ENCODE measurements at regions not wholly inside any gene's neighbourhood (a gene's known extent, or its start where the extent isn't known, plus 50 kb on each side); places are given as distances from the start of the nearest gene placed in this dataset.

DNA sequence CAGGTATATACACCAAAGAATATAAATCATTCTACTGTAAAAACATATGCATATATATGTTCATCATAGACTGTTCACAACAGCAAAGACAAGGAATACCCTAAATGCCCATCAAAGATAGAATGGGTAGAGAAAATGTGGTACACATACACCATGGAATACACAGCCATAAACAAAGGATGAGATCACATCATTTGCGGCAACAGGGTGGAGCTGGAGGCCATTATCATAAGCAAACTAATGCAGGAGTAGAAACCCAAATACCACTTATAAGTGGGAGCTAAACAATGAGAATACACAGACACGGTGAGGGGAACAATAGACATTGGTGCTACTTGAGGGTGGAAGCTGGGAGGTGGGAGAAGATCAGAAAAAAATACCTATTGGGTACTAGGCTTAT, 117.6 kb downstream of the COX7C start:
- DNase-seq (ENCODE audit: insufficient read length) (no peak), FAIRE-seq (no peak)
- TF ChIP-seq POLR2AphosphoS5 (IDR thresholded peaks at IDR 0.05; ENCODE audit: low read depth, low read length): no peak
- TF ChIP-seq POLR2A (IDR thresholded peaks at IDR 0.05; ENCODE audit: low read depth, low read length): no peak
- TF ChIP-seq TAF1 (IDR thresholded peaks at IDR 0.05; ENCODE audit: borderline replicate concordance, low read depth, low read length): no peak

DNA sequence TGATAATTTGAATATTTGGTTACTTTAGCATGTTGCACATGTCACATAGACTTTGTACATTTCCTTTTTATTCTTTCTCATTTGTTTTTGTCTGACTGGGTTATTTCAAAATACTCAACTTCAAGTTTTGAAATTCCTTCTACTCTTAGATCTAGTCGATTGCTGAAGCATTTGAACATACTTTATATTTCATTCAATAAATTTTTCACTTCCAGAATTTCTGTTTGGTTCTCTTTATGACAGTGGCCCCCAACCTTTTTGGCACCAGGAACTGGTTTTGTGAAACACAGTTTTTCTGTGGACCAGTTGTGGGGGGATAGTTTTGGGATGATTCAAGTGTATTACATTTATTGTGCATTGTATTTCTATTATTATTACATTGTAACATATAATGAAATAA, 119.8 kb downstream of the COX7C start:
- DNase-seq (ENCODE audit: insufficient read length): no peak
- TF ChIP-seq TAF1 (IDR thresholded peaks at IDR 0.05; ENCODE audit: borderline replicate concordance, low read depth, low read length): no peak
- no peak for TF ChIP-seq POLR2A (IDR thresholded peaks at IDR 0.05; ENCODE audit: low read depth, low read length)
- TF ChIP-seq POLR2AphosphoS5 (IDR thresholded peaks at IDR 0.05; ENCODE audit: low read depth, low read length): no peak
- no peak for FAIRE-seq

DNA sequence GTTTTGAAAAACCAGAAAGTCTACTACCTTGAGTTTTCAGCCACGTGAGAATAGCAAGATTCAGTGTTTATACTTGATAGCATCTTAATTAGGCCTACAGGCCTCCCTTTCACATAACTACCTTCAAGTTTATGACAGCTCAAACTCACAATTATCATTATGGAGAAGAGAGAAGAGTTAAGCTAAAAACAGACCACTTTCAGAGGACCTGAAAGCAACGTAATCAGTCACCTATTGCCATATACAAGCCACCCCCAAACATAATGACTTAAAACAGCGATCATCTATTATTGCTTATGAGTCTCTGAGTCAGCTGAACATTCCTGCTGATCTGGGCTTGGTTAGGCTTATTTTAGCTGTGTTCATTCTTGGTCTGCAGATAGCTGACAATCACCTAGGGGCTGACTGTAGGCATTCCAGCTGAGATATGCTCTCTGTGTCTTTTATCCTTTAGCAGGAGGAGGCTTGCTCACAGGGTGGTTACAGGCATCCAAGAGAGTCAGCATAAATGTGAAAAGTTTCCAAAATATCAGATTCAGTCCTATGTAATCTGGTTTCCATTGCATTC, 130.9 kb downstream of the COX7C start:
- DNase-seq (ENCODE audit: insufficient read length): no peak
- FAIRE-seq: no peak
- TF ChIP-seq POLR2AphosphoS5 (IDR thresholded peaks at IDR 0.05; ENCODE audit: low read depth, low read length): no peak
- TF ChIP-seq POLR2A (IDR thresholded peaks at IDR 0.05; ENCODE audit: low read depth, low read length): no peak
- no peak for TF ChIP-seq TAF1 (IDR thresholded peaks at IDR 0.05; ENCODE audit: borderline replicate concordance, low read depth, low read length)

DNA sequence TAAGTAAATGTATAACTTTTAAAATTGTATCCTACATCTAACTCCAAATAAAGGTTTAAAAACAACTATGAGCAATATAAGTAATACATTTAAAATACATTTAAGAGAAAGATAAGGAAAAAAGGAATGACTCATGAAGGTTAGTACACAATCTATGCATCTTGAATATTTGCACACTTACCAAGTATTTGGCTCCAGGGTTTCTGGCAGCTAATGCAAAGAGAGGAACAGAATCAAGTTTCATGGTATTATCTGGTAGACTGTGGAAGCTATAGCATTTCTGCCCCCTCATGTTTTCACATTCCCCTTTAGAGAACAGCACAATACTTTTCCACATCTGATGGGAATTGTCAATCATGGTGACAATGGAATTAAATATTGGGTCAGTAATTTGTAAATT, 132.1 kb downstream of the COX7C start:
- DNase-seq (ENCODE audit: insufficient read length) (no peak), FAIRE-seq (no peak)
- TF ChIP-seq POLR2A (IDR thresholded peaks at IDR 0.05; ENCODE audit: low read depth, low read length): no peak
- TF ChIP-seq POLR2AphosphoS5 (IDR thresholded peaks at IDR 0.05; ENCODE audit: low read depth, low read length): no peak
- no peak for TF ChIP-seq TAF1 (IDR thresholded peaks at IDR 0.05; ENCODE audit: borderline replicate concordance, low read depth, low read length)

DNA sequence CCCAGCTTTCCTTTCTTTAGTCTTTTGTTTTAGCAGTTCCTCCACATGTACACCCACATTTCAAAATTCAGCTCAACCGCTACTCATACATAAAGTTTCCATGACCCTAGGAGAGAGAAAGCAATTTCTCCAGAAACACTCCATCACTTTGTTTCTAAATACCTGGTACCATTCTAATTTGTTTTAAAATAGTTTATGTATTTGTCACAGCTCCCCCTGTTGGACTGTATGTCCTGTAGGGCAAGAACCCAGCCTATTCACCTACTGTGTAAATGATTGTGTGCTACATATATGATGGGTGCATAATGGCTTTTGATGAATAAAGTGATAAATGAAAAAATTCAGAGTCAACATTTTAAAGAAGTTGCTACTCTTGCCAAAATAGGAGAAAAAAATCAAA, 139.1 kb downstream of the COX7C start:
- no peak for FAIRE-seq
- no peak for DNase-seq (ENCODE audit: insufficient read length)
- TF ChIP-seq TAF1 (IDR thresholded peaks at IDR 0.05; ENCODE audit: borderline replicate concordance, low read depth, low read length) (no peak), POLR2A (IDR thresholded peaks at IDR 0.05; ENCODE audit: low read depth, low read length) (no peak), POLR2AphosphoS5 (IDR thresholded peaks at IDR 0.05; ENCODE audit: low read depth, low read length) (no peak)

DNA sequence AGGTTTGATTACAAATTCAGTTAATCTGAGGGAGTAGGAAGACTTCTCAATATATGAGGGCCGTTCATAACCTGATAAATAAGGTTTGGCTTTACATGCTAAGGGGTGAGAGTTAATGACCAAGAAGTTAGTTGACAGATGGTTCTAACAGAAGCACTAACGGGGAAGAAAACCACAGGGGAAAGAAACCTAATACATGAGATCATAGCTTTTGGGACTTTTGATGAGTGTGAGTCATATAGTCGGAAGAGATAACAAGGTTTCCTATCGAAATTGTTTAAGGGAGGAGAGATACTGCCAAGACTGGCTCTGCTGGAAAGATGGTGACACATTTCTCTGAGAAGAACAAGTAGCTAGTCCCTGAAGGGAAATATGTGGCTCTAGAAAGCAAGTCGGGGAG, 140.1 kb downstream of the COX7C start:
- no peak for DNase-seq (ENCODE audit: insufficient read length)
- no peak for FAIRE-seq
- TF ChIP-seq TAF1 (IDR thresholded peaks at IDR 0.05; ENCODE audit: borderline replicate concordance, low read depth, low read length) (no peak), POLR2AphosphoS5 (IDR thresholded peaks at IDR 0.05; ENCODE audit: low read depth, low read length) (no peak), POLR2A (IDR thresholded peaks at IDR 0.05; ENCODE audit: low read depth, low read length) (no peak)

DNA sequence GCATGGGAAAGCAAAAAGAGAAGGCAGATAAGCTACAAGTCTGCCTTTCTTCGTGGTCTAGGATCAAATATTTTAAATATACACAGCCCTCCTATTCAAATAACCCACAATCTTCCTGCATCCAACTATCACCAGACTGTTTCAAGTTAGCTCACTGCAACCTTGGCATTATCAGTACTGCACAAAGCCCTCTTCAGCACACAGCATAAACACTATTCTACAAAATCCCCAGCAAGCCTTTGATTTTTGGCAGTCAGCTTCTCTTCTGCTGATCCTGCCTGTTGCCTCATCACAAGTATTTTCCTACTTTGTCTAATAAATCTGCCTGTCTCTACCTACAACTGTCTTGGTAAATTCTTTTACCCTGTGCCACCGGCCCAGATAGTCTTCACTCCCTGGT, 142.9 kb downstream of the COX7C start:
- FAIRE-seq: no peak
- no peak for DNase-seq (ENCODE audit: insufficient read length)
- TF ChIP-seq POLR2A (IDR thresholded peaks at IDR 0.05; ENCODE audit: low read depth, low read length) (no peak), POLR2AphosphoS5 (IDR thresholded peaks at IDR 0.05; ENCODE audit: low read depth, low read length) (no peak), TAF1 (IDR thresholded peaks at IDR 0.05; ENCODE audit: borderline replicate concordance, low read depth, low read length) (no peak)

DNA sequence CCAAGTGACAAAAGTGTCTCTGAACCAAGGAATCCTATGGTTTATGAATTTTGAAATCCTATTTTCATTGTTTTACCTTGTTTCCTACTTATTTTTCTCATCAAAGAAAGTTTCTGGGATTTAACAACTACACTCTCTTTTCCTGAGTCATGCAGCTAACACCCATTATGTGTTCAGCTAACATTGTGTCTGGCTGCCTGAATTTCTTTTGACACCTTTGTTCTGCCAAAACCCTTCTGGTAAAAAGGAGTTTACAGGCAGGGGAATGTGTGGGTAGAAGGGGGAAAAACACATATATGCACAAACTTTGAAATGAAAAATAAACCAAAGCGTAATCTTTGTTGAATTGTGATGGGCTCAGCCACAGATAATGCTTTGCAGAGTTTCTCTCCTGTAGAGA, 146.2 kb downstream of the COX7C start:
- no peak for FAIRE-seq
- DNase-seq (ENCODE audit: insufficient read length): no peak
- TF ChIP-seq POLR2AphosphoS5 (IDR thresholded peaks at IDR 0.05; ENCODE audit: low read depth, low read length) (no peak), POLR2A (IDR thresholded peaks at IDR 0.05; ENCODE audit: low read depth, low read length) (no peak), TAF1 (IDR thresholded peaks at IDR 0.05; ENCODE audit: borderline replicate concordance, low read depth, low read length) (no peak)

DNA sequence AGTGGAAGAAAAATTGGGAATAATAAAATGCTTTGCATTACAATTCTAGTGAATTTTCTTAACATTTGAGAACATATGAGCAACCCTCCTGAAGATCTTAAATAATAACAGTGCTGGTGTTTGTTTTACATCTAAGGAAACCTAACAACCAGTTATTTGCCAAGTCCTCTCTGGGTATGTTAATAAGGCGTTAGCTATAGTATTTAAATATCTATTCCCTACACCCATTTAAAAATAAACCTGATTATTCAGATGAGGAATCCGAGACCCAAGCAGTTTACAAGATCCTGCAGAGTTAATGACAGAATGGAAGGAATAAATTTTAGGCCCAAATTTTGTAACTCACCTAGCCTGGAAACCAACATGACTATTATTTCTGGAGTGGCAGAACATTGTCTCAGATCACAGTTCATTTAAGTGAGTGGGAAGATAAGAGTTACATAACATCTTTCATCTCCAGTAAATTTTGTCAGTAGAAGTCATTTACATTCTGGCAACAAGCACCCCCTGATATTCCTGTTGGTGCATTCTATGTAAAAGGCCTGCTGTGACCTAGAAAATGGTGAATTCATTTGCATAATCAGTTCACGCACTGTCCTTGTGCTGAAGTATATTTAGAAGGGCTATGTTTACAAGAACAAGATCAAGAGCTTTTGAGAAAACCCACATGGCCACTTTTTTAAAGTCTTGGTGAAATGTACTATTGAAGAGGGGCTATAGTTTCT, 148.2 kb downstream of the COX7C start:
- no peak for FAIRE-seq
- no peak for DNase-seq (ENCODE audit: insufficient read length)
- no peak for TF ChIP-seq POLR2AphosphoS5 (IDR thresholded peaks at IDR 0.05; ENCODE audit: low read depth, low read length)
- TF ChIP-seq POLR2A (IDR thresholded peaks at IDR 0.05; ENCODE audit: low read depth, low read length): no peak
- no peak for TF ChIP-seq TAF1 (IDR thresholded peaks at IDR 0.05; ENCODE audit: borderline replicate concordance, low read depth, low read length)

DNA sequence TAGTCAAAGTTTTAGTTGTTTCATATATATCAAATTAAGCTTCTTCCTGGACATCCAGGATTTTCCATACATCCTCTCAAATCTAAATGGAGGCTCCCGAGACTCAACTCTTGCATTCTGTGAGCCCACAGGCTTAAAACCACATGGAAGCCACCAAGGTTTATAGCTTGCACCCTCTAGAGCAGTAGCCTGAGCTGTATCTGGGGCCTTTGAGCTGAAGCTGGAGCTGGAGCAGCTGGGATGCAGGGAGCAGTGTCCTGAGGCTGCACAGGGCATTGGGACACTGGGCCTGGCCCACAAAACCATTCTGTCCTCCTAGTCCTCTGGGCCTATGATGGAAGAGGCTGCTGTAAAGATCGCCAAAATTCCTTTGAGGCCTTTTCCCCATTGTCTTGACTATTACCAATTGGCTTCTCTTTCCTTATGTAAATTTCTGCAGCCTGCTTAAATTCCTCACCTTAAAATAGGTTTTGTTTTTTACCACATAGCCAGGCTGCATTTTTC, 151.0 kb downstream of the COX7C start:
- no peak for FAIRE-seq
- TF ChIP-seq POLR2AphosphoS5 (IDR thresholded peaks at IDR 0.05; ENCODE audit: low read depth, low read length): no peak
- TF ChIP-seq TAF1 (IDR thresholded peaks at IDR 0.05; ENCODE audit: borderline replicate concordance, low read depth, low read length): no peak
- TF ChIP-seq POLR2A (IDR thresholded peaks at IDR 0.05; ENCODE audit: low read depth, low read length): no peak
- no peak for DNase-seq (ENCODE audit: insufficient read length)

DNA sequence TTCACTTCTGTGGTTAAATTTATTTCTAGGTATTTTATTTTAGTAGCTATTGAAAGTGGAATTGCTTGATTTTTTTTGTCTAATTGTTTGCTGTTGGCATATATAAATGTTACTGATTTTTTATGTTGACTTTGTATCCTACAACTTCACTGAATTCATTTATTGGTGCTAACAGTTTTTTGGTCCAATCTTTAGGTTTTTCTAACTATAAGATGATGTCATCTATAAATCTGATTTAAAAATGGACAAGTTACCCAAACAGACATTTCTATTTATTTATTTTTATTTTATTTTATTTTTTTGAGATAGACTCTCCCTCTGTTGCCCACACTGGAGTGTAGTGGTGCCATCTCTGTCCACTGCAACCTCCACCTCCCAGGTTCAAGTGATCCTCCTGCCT, 162.3 kb downstream of the COX7C start:
- DNase-seq (ENCODE audit: insufficient read length) (no peak), FAIRE-seq (no peak)
- TF ChIP-seq POLR2AphosphoS5 (IDR thresholded peaks at IDR 0.05; ENCODE audit: low read depth, low read length) (no peak), TAF1 (IDR thresholded peaks at IDR 0.05; ENCODE audit: borderline replicate concordance, low read depth, low read length) (no peak), POLR2A (IDR thresholded peaks at IDR 0.05; ENCODE audit: low read depth, low read length) (no peak)

DNA sequence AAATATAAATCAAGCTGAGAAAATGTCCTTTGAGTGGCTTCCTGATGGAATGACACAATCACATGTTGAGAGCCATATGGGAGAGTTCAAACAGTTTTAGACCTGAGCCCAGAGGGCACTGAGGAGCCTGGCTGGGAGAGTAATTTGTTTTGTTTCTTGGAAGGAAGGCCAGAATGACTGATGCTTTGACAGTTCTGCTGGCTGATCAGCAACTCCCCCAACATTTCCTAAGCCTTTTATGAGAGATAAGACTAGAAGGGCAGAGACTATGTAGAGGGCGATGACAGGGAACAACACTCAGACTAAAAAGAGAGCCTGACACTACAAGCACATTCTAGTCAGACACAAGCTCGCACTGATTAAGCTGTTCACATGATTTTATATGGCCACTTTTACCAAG, 169.2 kb downstream of the COX7C start:
- FAIRE-seq (no peak), DNase-seq (ENCODE audit: insufficient read length) (no peak)
- TF ChIP-seq TAF1 (IDR thresholded peaks at IDR 0.05; ENCODE audit: borderline replicate concordance, low read depth, low read length): no peak
- no peak for TF ChIP-seq POLR2A (IDR thresholded peaks at IDR 0.05; ENCODE audit: low read depth, low read length)
- TF ChIP-seq POLR2AphosphoS5 (IDR thresholded peaks at IDR 0.05; ENCODE audit: low read depth, low read length): no peak
